Erythroblast (primary cell): ENCODE measurements at regions not wholly inside any gene's neighbourhood (a gene's known extent, or its start where the extent isn't known, plus 50 kb on each side); places are given as distances from the start of the nearest gene placed in this dataset.
"Not testable (repeated sequence)": the region's sequence is repeated elsewhere in the genome, so short reads cannot be mapped to it uniquely, and the experiment has no call there.

Experiments used
- GATA1 ChIP-seq: IDR thresholded peaks from 2 replicates; pipeline ENCODE4 v1.6.1; 2011; ENCODE audit warnings: low read depth, mild to moderate bottlenecking, control low read depth, low read length, moderate library complexity
- POLR2A ChIP-seq: IDR thresholded peaks from 2 replicates; pipeline ENCODE4 v1.6.1; 2011; ENCODE audit warnings: mild to moderate bottlenecking, low read length

GRCh38 chr2:131614539-131614938 is 86.9 kb downstream of the CCDC74A start:
- not testable (repeated sequence) for TF ChIP-seq POLR2A, GATA1
